Mononuclear cell (primary cell): ENCODE measurements at regions not wholly inside any gene's neighbourhood (a gene's known extent, or its start where the extent isn't known, plus 50 kb on each side); places are given as distances from the start of the nearest gene placed in this dataset.

Experiments
- H3K27me3 ChIP-seq: 2 replicates; pipeline ENCODE4 v1.6.0; 2011; ENCODE audit warnings: low read length, control low read depth; ENCODE audit not compliant: insufficient read depth
- H3K4me1 ChIP-seq: 2 replicates; pipeline ENCODE4 v1.5.1; 2011; ENCODE audit warnings: mild to moderate bottlenecking, low read length, control low read depth; ENCODE audit not compliant: insufficient read depth
- H3K4me3 ChIP-seq: 2 replicates; pipeline ENCODE4 v1.5.1; 2011; ENCODE audit warnings: mild to moderate bottlenecking, low read length, moderate library complexity
- H3K9me3 ChIP-seq: 2 replicates; pipeline ENCODE4 v1.5.1; 2011; ENCODE audit warnings: low read depth, mild to moderate bottlenecking, control low read depth, low read length

- H3K4me1 ChIP-seq, result no peaks in the 10 kb centered on the region
- no peaks in the 10 kb centered on the region for H3K9me3 ChIP-seq
- no peak overlapping the region for H3K4me3 ChIP-seq
- H3K27me3 ChIP-seq, result no peaks in the 10 kb centered on the region
Measured at GRCh38 chr2:64792995-64793639, 139.4 kb upstream of the SERTAD2 start.

- Histone ChIP-seq H3K27me3 (no peaks in the 10 kb centered on the region), H3K4me1 (no peaks in the 10 kb centered on the region), H3K4me3 (no peak overlapping the region), H3K9me3 (no peaks in the 10 kb centered on the region)
Measured at GRCh38 chr2:64793701-64794100, 140.0 kb upstream of the SERTAD2 start.

- Histone ChIP-seq H3K4me1 (no peaks in the 10 kb centered on the region), H3K27me3 (no peaks in the 10 kb centered on the region), H3K9me3 (no peaks in the 10 kb centered on the region), H3K4me3 (no peak overlapping the region)
Measured at GRCh38 chr2:64794426-64794995, 140.8 kb upstream of the SERTAD2 start.

GRCh38 chr2:64795024-64795592 lies 141.4 kb upstream of the SERTAD2 start:
- no peaks in the 10 kb centered on the region for H3K4me1 ChIP-seq
- no peaks in the 10 kb centered on the region for H3K9me3 ChIP-seq
- H3K4me3 ChIP-seq, result no peak overlapping the region
- H3K27me3 ChIP-seq, result no peaks in the 10 kb centered on the region

- no peaks in the 10 kb centered on the region for H3K9me3 ChIP-seq
- H3K27me3 ChIP-seq, result no peaks in the 10 kb centered on the region
- H3K4me3 ChIP-seq, result no peak overlapping the region
- no peaks in the 10 kb centered on the region for H3K4me1 ChIP-seq
Measured at GRCh38 chr2:64796926-64797325, 143.2 kb upstream of the SERTAD2 start.

- H3K27me3 ChIP-seq, result no peaks in the 10 kb centered on the region
- no peaks in the 10 kb centered on the region for H3K4me1 ChIP-seq
- H3K9me3 ChIP-seq, result no peaks in the 10 kb centered on the region
- no peak overlapping the region for H3K4me3 ChIP-seq
Measured at GRCh38 chr2:64797881-64798575, 144.3 kb upstream of the SERTAD2 start.

GRCh38 chr2:64799592-64800252 lies 146.0 kb upstream of the SERTAD2 start:
- Histone ChIP-seq H3K4me3 (no peak overlapping the region), H3K27me3 (no peaks in the 10 kb centered on the region), H3K9me3 (no peaks in the 10 kb centered on the region), H3K4me1 (no peaks in the 10 kb centered on the region)

- no peaks in the 10 kb centered on the region for H3K27me3 ChIP-seq
- H3K9me3 ChIP-seq, result no peaks in the 10 kb centered on the region
- H3K4me1 ChIP-seq, result no peaks in the 10 kb centered on the region
- no peak overlapping the region for H3K4me3 ChIP-seq
Measured at GRCh38 chr2:64803776-64804175, 150.1 kb upstream of the SERTAD2 start.

- no peaks in the 10 kb centered on the region for H3K27me3 ChIP-seq
- H3K4me3 ChIP-seq, result no peak overlapping the region
- no peaks in the 10 kb centered on the region for H3K4me1 ChIP-seq
- no peaks in the 10 kb centered on the region for H3K9me3 ChIP-seq
Measured at GRCh38 chr2:64804651-64805050, 150.9 kb upstream of the SERTAD2 start.

GRCh38 chr2:64807417-64807816 lies 153.7 kb upstream of the SERTAD2 start:
- Histone ChIP-seq H3K27me3 (no peaks in the 10 kb centered on the region), H3K9me3 (no peaks in the 10 kb centered on the region), H3K4me1 (peaks cover 4% of the 10 kb centered on the region), H3K4me3 (no peak overlapping the region)

GRCh38 chr2:64808092-64808491 lies 154.4 kb upstream of the SERTAD2 start:
- no peak overlapping the region for H3K4me3 ChIP-seq
- H3K27me3 ChIP-seq, result no peaks in the 10 kb centered on the region
- H3K9me3 ChIP-seq, result no peaks in the 10 kb centered on the region
- peaks cover 5% of the 10 kb centered on the region for H3K4me1 ChIP-seq

GRCh38 chr2:64808754-64809153 lies 155.0 kb upstream of the SERTAD2 start:
- Histone ChIP-seq H3K27me3 (no peaks in the 10 kb centered on the region), H3K9me3 (no peaks in the 10 kb centered on the region), H3K4me1 (peaks cover 5% of the 10 kb centered on the region), H3K4me3 (no peak overlapping the region)

GRCh38 chr2:64809216-64809615 lies 155.5 kb upstream of the SERTAD2 start:
- peaks cover 5% of the 10 kb centered on the region for H3K4me1 ChIP-seq

GRCh38 chr2:64812285-64812684 lies 158.6 kb upstream of the SERTAD2 start:
- H3K27me3 ChIP-seq, result no peaks in the 10 kb centered on the region
- H3K9me3 ChIP-seq, result no peaks in the 10 kb centered on the region
- H3K4me1 ChIP-seq, result peaks cover 5% of the 10 kb centered on the region
- H3K4me3 ChIP-seq, result no peak overlapping the region

More at GRCh38 chr2:64809216-64809615, 155.5 kb upstream of the SERTAD2 start:
- Histone ChIP-seq H3K4me3 (no peak overlapping the region), H3K27me3 (no peaks in the 10 kb centered on the region), H3K9me3 (no peaks in the 10 kb centered on the region)

- Histone ChIP-seq H3K4me3 (no peak overlapping the region), H3K27me3 (no peaks in the 10 kb centered on the region), H3K4me1 (peaks cover 10% of the 10 kb centered on the region), H3K9me3 (no peaks in the 10 kb centered on the region)
Measured at GRCh38 chr2:64814007-64814406, 160.3 kb upstream of the SERTAD2 start.
